Suprapubic skin (tissue), 3 donors: ENCODE measurements at regions not wholly inside any gene's neighbourhood (a gene's known extent, or its start where the extent isn't known, plus 50 kb on each side); places are given as distances from the start of the nearest gene placed in this dataset.

Experiments
- POLR2A ChIP-seq, 2 donors: fragments of 450-650 bp; IDR thresholded peaks; one replicate each; pipeline ENCODE4 v1.6.1; 2017; ENCODE audit warnings: antibody characterized with exemption in 2 of 2, mild to moderate bottlenecking in 2 of 2, moderate library complexity in 2 of 2
- TF ChIP-seq, protein P1 (sequence below), 2 donors: fragments of 200-600 bp in 1 of 2; fragments of 450-650 bp in 1 of 2; sonication (generic) in 1 of 2; IDR thresholded peaks; one replicate each; pipeline ENCODE4 v1.5.1; 2016 to 2019; ENCODE audit warnings: antibody characterized with exemption in 2 of 2, mild to moderate bottlenecking in 1 of 2, moderate library complexity in 1 of 2

DNA sequence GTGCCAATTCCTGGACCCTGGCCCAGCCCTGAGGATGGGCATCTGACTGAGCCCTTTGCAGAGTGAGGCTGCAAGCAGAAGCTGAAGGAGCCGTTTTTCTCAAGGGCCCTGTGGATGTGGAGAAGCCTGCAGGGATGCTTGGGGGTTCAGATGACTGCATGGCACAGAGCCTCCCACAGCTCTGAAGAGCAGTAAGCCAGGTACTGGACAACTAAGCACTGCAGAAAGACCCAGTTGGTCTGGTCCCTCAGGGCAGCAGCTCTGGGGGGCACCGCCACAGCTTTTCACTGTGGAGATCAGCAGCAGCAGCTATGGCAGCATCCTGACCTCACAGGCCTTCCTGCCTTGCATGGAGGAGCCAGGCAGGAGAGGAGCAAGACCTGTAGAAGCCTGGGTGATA lies 67.6 kb downstream of the CRYGS start:
- TF ChIP-seq, protein P1, sequence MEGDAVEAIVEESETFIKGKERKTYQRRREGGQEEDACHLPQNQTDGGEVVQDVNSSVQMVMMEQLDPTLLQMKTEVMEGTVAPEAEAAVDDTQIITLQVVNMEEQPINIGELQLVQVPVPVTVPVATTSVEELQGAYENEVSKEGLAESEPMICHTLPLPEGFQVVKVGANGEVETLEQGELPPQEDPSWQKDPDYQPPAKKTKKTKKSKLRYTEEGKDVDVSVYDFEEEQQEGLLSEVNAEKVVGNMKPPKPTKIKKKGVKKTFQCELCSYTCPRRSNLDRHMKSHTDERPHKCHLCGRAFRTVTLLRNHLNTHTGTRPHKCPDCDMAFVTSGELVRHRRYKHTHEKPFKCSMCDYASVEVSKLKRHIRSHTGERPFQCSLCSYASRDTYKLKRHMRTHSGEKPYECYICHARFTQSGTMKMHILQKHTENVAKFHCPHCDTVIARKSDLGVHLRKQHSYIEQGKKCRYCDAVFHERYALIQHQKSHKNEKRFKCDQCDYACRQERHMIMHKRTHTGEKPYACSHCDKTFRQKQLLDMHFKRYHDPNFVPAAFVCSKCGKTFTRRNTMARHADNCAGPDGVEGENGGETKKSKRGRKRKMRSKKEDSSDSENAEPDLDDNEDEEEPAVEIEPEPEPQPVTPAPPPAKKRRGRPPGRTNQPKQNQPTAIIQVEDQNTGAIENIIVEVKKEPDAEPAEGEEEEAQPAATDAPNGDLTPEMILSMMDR (IDR thresholded peaks at IDR 0.05), result no peak
- no peak for TF ChIP-seq POLR2A (IDR thresholded peaks at IDR 0.05)
